NCI-H2107 treated with DMSO at 0.1 percent for 48 hours (cell line): ENCODE measurements at regions not wholly inside any gene's neighbourhood (a gene's known extent, or its start where the extent isn't known, plus 50 kb on each side); places are given as distances from the start of the nearest gene placed in this dataset.
"Not testable (repeated sequence)": the region's sequence is repeated elsewhere in the genome, so short reads cannot be mapped to it uniquely, and the experiment has no call there.

ENCODE experiments used
- DNase-seq: peaks from one replicate; lab custom pipeline; 2025; ENCODE audit not compliant: unreplicated experiment; lab: John Stamatoyannopoulos, UW

DNA sequence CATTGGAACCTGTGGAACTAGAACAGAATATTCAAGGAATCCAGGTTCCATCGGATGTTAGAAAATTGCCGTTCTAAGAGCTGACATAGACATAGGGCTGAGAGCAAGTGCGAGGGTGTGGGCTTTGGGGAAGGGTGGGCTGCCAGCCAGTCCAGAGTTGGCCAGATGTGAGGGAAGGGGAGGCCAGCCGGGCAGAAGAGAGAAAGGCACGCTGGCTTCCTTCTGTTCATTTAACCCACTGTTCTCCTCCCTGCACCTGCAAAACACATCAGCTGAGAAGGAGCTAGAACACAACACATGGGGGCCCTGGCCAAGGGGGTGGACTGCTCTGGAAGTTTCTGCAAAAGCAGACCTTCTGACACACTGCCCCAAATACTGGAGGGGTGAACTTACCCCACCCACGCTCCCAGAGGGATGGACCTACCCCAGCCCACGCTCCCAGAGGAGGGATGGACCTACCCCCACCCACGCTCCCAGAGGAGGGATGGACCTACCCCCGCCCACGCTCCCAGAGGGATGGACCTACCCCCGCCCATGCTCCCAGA is 98.0 kb downstream of the SHANK2 start:
- no peak for DNase-seq

DNA sequence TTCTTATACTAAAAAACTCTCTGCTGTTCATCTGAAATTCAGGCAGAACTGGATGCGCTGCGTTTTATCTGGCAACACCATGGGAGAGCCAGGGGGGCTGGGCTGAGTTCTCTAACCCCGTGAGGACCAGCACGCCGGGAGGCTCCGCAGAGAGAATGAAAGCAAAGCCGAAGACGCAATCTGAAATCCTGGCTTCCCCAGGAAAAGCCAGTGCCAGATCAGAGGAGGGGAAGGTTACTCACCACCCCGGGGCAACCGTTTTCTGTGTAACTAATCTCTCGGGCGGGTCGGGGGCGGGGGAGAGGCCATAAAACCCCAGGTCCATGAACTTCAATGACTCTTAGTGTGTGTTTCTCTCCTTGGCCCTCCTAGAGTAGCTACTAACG is 99.4 kb downstream of the SHANK2 start:
- DNase-seq = no peak

DNA sequence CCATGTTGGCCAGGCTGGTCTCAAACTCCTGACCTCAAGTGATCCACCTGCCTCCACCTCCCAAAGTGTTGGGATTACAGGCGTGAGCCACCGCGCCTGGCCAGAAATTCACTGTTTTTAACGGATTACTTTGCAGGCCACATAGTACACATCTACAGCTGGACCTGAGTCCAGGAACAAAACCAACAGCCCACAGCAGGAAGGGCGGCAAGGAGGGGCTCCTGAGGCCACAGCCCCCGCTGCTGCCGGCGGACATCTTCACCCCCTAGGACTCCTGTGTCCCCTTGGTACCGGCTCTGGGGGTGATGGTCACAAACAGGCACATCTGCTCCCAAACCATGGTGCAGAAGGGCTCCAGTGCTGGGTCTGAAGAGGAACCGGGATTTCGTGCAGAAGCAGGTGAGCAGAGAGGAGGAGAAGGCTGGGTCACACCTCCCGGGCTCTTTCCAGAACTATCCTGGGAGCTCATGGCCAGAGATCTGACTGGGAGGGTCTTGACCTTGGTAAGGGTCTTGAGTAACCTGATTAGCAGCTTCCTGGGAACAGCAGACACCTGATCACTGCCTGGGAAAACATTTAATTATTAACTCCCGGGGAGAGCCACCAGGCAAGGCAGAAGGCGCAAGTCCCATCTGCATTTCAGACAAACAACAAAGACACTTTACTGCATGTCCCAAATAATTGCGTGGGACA is 99.9 kb downstream of the SHANK2 start:
- DNase-seq = not testable (repeated sequence)

DNA sequence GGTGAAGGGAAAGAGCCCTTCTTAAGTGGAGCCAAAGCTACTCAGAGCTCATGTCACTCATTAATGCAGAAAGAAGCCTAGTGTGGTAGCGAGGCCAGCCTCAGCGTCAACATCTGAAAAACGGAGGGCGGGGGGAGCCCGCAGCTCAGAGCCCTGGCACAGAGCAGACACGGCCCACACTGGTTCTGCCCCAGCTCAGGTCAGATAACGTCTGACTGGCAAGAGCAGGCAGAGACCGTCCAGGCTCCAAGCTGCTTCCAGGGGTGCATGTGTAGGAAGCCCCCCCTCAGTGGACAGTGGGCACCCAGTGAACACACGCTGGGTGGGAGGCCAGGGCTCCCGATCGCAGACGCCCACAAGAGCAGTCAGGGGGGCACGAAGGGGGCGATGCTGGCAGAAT is 100.8 kb downstream of the SHANK2 start:
- DNase-seq = no peak

DNA sequence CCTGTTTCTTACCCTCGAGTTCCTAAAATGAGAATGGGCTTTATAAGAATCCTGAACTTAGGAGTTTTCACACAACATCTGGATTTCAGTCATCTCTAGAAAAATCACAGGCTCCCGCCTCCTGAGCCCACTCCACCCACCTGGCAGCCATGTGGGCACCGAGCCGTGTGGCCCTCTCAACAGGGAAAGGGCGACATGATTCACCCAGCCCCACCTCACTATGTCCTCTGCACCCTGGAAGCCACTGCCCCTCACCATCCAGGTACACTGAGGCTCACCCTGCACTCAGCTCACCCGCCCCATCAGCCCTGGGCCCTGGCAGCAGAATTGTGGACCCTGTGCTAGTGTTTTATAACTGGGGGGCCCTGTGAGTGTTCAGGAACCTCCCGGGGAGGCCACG is 101.5 kb downstream of the SHANK2 start:
- no peak for DNase-seq

DNA sequence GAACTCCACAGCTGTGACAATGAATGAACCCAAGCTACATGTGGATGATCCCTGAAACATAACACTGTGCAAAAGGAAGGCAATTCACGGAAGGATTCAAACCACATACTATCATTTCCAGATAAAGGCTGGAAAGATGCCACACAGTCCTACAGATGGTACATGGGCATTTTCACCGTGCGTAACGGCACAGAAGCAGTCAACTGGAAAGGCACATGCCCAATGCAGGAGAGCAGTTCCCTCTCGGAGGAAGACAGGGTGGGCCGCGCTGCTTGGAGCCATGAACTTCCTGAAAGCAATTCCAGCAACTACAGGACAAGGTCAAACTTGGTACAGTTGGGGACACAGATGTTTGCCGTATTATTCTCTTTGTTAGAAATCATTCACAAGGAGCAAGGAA is 103.7 kb downstream of the SHANK2 start:
- DNase-seq = no peak

DNA sequence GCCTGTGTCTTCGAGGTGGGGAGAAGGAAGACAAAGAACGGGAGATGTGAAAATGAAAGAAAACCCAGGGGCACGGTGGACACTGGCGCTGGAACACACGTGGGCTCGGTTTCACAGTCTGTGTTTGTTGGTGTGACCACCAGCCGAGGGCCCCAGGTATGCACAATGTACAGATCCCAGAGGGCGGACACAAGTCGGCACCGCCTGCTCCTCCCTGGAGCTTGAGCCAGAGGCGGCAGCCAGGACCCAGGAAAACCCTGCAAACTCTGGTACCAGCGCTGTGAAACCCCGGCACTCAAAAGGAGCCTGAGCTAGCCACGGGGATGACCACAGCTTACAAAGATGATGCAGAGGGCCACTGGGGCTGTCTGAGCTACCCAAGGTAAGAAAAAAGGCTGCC is 105.0 kb downstream of the SHANK2 start:
- no peak for DNase-seq

DNA sequence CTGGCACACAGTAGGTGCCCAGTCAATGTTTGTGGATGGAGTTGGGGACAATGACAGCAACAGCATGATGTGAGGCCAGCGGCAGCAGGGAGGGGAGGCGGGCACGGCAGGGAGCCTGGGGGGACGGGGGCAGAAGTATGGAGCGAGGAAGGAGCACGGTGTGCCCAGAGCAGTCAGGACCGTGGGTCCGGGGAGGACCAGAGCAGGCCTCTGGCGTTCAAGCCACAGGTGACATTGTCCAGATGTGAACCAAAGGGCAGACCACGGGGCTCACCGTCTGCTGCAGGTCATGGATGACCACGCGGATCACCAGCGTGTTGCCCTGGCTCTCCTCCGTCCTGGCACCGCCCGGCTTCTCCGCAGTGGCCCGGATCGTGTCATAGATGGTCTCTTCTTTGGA is 105.5 kb downstream of the SHANK2 start:
- DNase-seq = no peak

DNA sequence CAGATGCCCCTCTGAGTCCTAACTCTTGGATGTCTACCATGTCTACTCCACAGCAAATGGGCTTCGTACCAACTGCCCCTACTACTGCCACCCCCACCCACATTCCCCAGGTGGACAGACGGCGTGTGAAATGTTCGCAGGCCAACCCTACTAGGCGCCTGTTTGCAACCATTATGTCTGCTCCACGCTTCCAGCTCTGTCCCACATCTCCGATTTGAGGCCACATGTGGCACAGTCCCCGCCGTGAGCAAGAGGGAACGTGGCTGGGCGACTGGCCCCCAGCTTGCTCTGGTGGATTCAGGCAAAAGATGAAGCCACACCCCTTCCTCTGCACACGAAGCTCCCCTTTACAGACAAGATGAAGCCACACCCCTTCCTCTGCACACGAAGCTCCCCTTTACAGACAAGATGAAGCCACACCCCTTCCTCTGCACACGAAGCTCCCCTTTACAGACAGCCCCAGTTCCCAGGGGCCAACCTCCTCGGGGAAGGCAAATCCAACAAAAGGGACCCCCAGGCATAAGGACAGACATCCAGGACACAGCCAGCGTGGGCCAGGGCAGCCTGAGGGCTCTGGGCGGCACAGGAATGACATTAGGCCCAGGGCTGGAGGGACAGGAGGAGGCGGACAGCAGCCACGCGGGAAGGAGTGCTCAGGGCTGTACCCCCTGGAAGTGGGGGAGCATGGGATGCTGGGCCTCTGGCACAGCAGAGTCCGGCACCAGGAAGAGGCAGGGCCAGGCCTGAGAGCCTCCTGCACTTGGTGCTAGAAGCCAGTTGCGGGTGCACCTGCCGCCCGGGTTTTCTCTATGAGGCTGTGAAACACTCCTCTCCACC is 106.2 kb downstream of the SHANK2 start:
- DNase-seq = no peak

DNA sequence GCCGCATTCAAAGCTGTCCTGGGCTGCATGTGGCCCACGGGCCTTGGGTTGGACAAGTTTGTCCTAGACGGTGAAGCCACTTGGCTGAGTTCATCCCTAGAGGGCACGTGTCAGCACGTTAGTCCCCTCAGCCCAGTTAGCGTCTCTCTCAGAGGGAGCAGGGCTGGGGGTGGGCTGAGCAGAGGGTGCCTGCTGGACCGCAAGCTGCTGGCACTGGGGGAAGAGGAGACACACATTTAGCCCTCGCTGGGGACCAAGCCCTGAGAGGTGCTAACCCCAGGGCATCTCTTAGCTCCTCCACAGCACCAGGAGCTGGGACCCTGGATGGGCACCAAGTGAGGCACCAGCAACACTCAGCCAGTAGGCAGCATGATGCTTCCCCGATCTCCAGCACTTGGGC is 107.0 kb downstream of the SHANK2 start:
- DNase-seq = no peak

DNA sequence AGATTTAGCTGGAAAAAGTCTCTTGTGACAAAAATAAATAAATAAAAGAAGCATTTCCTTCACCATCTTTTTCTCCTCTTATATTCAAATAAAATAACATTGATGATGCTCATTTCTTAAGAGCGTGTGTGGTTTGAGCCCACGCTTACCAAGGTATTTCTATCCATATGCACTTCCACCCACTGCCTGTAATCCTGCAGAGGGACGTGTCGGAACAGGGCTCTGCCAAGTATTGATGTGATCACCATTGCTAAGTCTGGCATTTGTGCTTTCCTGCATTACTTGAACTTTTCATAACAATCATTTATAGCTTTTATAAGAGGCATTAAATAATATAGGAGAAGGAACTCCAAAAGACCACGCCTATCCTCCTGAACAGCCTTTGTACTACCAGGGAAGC is 107.6 kb downstream of the SHANK2 start:
- DNase-seq = no peak

DNA sequence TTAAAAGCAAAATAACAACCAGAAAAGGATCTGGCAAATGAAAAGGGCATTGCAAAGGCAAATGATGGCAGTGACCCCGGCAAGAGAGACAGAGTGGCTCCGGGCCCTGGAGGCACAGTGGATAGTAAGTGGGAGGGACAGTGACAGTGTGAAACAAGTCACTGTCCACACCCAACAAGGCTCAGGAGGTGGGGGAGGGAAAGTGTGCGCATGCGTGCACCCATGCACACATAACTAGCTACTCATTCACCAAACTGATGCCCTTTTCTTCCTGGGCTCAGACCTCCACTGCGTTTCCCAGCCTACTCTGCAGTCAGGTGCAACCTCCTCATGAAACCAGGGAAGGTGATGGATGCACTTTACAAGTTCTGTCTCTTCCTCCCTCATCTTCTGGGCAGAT is 108.4 kb downstream of the SHANK2 start:
- no peak for DNase-seq

DNA sequence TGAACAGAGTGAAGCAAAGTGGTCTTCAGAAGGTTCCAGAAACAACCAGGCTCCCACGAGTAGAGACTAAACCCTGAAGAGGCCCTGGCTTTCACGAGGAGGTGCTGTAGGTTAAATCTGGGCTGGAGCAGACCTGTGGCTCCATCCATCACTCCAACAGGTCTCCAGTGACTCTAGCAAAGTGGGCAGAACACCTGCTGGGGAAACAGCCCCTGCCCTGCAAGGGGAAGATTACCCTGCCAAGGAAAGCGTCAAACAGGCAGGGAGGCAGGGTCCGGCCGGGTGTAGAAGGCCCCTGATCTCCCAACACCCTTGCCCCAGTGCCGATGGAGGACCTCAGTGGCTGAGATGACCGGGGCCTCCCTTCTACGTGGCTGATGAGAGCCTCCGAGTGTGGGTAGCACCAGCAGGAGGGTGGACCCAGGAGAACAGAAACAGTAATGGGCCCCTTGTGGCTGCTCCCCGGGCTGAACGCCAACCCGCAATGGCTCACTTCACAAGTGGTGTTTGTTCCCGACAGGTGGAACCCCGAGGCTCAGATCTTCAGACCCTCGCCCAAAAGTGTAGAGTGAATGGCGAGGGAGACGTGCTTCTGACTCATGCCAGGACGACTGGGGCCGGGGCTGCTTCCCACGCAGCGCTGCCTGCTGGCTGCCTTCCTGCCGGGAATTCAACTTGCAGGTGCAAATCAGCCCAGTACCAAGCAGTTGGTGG is 112.0 kb downstream of the SHANK2 start:
- DNase-seq = peak; percentile 93

DNA sequence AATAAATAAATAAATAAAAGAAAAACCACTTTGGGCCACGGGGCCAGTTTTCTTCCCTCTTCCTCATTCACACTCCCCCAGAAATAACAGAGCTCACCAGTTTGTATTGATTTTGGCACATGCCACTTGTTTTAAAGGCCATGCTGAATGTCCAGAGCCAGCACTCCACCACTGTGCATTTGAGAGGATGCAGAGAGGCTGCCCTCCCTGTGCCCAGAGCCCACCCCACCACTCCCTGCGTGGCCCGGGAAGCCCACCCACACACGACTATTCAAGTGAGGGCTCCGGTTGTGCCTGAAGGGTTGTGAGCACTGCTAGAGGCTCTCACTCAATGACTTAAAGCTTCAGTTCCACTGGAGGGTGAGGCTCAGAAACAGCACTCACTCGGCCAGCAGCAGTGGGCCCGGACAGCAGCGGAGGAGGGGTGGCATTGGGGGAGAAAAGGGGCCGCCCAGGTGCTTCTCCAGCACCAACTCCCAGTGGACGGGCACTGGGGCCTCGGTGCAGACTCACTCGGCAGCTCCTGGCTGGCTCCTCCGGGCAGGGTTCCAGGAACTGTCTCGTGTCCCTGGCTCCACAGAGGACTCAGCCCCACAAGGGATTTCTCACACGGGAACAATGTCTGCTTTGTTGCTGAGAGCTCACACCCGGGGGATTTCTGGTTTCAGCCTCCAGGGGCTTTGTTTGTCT is 112.7 kb downstream of the SHANK2 start:
- DNase-seq = peak; percentile 78

DNA sequence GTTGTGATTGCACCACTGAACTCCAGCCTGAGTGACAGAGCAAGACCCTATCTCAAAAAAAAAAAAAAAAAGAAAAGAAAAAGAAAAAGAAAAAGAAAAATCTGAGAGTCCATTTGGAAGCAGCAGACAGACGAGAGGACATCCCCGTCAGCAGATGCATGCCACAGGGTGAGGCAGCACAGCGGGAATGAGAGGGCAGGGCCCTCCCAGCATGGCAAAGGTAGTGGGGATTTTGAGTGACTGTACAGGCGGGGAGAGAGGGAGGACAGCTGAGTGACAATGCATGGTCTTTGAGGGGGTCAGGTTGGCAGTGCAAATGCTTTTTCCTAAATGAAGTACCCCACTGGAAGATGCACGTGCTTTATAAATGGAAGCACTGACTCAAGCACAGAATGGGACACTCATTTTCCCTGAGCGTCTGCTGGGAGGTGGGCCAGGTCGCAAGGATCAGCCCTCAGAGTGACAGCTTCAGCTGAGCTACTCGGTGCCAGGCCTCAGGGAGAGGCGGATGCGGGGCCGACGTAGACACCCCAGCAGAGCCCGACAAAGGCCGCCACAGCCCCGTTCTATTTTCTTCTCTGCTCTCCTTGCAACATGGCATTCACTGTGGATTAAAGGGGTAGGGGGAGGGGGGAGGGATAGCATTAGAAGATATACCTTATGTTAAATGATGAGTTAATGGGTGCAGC is 113.5 kb downstream of the SHANK2 start:
- no peak for DNase-seq

DNA sequence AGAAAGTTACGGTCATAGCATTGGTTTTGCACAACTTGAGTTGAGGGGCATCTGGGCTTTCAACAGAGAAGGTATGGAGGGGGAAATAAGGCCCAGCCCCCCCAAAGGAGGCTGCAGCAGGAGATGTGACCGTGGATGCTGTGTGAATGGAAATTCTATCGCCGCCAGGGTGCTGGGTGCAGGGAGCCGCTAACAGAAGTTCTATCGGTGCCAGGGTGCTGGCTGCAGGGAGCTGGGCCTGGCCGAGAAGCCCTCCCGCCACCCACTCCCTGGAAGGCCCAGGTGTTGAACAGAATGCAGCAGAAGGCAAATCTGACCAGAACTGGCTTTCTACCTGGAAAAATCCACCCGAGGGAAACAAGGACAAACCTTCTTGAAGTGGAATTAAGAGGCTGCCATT is 115.0 kb downstream of the SHANK2 start:
- DNase-seq = no peak

DNA sequence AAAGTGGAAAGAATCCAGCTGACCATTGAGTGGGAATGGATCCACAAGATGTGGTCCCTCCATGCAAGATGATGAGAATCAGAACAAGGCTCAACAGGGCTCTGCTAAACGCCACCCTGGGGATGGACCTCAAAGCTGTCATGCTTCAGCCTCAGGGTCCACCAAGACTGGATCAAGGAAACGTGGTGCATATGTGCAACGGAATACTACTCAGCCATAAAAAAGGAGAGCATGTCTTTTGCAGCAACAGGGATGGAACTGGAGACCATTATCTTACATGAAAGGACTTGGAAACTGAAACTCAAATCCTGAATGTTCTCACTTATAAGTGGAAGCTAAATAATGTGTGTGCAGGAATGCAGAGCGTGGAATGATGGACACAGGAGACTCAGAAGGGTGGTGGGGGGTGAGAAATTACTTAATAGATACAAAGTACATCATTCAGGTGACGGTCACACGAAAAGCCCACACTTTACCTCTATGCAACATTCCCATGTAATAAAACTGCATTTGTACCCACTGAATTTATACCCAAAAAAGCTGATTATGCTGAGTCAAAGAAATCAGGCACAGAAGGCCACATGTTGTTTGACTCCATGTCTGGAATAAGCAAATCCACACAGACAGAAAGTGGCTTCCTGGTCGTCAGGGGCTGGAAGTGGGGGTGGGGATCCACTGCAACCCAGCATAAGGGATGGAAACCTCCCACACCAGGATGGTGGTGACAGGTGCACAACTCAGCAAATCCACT is 116.1 kb downstream of the SHANK2 start:
- no peak for DNase-seq

DNA sequence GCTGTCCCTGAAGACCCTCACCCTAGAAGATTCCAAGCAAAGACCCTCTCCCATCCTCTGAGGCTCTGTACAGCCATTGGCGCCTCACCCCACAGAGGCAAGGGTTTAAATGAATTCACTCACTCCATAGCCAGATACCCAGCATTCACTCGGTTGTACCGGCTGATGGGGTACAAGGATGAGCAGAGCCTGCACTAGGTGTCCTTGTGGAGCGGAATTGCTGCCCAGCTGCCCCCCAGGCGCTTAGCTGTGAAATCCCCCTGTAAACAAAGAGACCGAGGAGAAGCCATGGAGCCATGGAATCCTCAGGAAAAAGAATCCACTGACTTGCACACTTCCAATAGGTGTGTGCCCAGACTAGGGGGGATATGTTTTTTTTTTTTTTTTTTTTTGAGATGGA is 117.3 kb downstream of the SHANK2 start:
- no peak for DNase-seq

DNA sequence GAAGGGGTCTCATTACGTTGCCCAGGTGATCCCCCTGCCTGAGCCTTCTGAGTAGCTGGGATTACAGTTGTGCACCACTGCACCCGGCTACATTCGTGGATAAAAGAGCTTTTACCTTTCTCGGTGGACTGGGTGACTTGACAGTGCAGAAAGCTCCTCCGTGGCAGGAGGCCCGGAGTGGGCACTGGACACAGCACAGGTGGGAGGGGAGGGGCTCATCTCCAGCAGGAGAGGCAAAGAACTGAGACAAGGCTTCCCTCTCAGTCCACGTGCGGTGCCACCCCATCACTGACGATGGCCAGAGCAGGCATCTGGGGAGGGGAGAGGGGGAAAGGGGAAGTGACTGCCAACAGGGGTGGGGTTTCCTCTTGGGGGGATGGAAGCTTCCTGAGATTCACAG is 118.4 kb downstream of the SHANK2 start:
- DNase-seq = no peak

DNA sequence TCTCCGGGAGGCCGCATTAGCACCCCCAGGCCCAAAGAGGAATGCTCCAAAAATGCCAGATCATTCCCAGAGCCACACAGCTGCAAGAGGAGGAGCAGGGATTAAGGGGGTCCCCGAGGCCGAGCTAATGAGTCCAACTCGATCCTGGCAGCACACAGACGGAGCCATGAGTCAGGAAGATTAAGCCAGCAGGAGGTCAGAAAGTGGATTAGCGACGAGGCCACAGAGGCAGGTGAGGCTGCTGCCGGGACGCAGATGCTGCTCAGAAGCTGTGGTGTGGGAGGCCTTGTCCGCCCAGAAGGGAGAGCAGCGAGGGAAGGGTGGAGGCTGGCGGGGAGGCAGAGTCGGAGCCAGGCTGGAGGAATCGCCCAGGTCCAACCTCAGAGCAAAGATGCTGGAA is 120.5 kb downstream of the SHANK2 start:
- peak; percentile 21 for DNase-seq
